Epidermal melanocyte (primary cell): ENCODE measurements at regions not wholly inside any gene's neighbourhood (a gene's known extent, or its start where the extent isn't known, plus 50 kb on each side); places are given as distances from the start of the nearest gene placed in this dataset.
"Not testable (repeated sequence)": the region's sequence is repeated elsewhere in the genome, so short reads cannot be mapped to it uniquely, and the experiment has no call there.

Source experiments
- DNase-seq: peaks from one replicate; pipeline ENCODE4 v3.0.0; 2011; ENCODE audit warnings: low spot score; ENCODE audit not compliant: insufficient read length

DNA sequence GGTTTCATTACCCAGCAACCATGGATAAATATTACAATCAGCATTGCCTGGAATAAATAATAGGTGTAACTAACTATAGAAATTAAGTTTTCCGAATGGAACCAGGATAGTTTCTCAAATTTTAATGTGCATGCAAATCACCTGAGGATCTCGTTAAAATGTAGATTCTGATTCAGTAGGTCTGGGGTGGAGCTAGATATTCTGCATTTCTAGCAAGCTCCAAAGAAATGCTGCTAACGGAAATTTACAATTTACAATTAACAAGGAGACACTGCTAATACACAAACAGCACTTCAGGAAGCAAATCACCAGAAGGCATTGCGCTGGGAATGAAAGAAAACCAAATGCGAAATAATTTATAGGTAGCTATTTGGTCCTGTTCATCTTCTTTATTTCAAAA, 597.5 kb upstream of the KLF12 start:
- DNase-seq: no peak

DNA sequence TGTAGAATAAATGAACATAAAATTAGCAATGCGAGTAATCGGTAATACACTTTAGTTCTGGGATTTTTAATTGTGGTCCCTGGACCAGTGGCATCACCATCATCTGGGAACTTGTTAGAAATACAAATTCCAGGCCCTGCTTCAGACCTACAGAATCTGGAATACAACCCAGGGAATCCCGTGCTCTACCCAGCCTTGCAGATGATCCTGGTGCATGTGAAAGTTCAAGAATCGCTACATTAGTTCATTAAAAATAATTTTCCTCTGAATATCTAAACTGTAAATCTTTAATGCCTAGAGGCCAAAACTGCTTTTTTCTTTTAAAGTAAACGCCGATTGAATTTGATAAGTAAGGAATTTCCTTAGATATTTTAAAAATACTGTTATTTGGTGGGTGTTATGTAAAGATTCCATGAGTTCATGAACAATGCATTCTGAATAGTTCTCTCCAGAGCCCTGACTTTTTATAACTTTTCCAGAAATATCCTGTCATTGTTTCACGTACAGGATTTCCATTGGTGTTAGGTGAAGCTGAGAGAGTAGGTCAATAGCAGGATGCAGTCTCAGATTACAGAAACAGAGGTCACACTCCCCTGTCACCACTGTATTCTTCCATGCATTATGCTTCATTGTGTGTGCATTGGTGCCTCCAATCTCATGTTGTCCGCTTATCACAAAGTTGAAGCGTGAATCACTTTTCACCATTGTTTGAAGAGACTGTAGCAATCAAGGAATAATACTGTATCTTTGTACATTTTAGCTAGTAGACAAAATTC, 596.5 kb upstream of the KLF12 start:
- DNase-seq: no peak

DNA sequence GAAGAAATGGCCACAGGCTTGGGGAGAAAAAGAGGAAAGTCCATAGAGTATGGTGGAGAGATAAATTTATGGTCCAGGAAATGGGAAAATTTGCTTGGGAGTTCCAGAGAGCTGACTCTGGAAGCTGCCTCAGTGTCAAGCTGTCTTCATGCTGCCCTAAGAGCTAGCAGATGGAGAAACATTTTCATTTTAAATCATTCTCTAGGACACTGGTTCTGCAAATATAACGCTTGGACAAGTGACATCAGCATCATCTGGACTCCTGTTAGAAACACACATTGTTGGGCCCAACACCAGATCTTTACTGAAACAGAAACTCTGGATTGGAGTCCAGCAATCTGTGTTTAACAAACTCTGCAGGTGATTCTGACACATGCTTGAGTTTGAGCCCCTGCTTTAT, 592.0 kb upstream of the KLF12 start:
- no peak for DNase-seq

DNA sequence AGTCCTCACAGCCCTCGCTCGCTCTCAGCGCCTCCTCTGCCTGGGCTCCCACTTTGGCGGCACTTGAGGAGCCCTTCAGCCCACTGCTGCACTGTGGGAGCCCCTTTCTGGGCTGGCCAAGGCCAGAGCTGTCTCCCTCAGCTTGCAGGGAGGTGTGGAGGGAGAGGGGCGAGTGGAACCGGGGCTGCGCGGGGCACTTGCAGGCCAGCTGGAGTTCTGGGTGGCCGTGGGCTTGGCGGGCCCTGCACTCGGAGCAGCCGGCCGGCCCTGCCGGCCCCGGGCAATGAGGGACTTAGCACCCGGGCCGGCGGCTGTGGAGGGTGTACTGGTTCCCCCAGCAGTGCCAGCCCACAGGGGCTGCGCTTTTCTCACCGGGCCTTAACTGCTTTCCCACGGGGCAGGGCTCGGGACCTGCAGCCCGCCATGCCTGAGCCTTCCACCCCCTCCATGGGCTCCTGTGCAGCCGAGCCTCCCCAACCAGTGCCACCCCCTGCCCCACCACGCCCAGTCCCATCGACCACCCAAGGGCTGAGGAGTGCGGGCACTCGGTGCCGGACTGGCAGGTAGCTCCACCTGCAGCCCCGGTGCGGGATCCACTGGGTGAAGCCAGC, 584.1 kb upstream of the KLF12 start:
- DNase-seq: not testable (repeated sequence)

- no peak for DNase-seq
These were observed 581.5 kb upstream of the KLF12 start for GRCh38 chr13:74715718-74716117.

- no peak for DNase-seq
These were observed 575.8 kb upstream of the KLF12 start for GRCh38 chr13:74710006-74710405.

DNA sequence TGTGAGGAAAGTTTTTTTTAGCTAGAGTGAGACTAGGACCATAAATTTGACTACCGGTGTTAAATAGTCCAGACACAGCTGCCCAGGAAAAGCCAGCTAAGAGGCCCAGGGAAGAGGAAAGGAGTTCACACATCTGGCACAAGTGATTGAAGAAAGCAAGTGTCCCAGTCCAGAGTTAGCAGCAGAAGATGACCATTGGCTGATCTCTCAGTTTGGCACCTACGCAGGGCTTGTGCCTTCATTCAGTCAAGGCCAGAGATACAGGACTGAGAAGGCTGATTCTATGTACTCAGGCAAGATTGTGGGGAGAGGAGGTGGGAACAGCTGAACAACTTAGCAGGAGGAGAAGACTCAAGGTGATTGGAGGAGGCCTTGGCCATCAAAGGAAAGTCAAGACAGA, 575.0 kb upstream of the KLF12 start:
- DNase-seq: no peak

GRCh38 chr13:74708629-74709028, 574.4 kb upstream of the KLF12 start:
- DNase-seq: no peak

DNA sequence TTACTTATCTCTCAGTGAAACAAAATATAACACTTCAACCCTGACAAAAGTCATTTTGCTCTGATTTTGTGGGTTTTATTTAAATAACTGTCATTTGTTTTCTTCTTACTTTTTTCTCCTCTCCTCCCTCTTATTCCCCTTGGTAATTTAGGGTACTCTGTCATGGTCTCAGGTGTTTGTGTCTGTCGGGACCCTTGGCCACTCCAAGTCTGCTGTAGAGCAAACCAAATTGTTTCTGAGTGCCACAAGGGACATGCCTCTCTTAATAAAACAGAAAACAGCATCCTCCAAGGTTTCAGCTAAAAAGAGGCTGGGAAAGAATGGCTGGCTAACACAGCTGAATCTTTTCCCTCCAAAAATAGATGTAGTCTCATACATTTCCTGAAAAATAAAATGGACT, 573.1 kb upstream of the KLF12 start:
- DNase-seq: no peak

DNA sequence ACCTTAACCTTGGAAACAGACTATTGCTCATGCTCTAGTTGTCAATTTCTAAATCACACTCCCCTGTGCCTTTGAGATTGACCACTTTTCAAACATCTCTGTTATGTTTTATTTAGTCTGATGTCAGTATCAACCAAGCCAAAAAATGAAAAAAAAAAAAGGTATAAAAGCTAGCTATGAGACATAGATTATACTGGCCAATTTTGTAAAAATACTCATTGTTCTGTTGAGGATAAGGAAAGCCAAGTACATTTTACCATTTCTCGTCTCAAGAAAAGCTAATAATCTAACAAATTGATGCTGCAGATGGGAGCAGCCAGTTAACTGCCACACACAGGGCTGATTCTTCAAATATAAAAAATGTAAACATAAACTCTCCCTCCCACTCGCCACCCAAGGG, 572.6 kb upstream of the KLF12 start:
- no peak for DNase-seq

DNA sequence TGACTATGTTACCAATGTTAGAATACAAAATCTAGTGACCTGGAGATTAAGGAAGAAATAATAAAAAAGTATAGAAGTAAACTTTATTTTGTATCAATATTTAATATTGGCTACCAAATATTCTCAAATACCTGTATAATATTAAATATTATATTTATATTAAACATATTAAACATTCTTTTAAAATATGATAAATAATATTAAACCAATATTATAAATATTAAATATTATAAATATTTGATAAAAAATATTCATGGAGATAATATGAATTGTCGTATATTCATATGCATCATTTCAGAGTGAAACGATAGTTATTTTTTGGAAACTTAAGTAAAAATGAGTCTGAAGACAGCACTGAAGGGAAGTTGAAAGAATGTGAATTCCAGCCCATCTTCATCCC, 571.2 kb upstream of the KLF12 start:
- no peak for DNase-seq

GRCh38 chr13:74703855-74704387, 569.7 kb upstream of the KLF12 start:
- no peak for DNase-seq

DNA sequence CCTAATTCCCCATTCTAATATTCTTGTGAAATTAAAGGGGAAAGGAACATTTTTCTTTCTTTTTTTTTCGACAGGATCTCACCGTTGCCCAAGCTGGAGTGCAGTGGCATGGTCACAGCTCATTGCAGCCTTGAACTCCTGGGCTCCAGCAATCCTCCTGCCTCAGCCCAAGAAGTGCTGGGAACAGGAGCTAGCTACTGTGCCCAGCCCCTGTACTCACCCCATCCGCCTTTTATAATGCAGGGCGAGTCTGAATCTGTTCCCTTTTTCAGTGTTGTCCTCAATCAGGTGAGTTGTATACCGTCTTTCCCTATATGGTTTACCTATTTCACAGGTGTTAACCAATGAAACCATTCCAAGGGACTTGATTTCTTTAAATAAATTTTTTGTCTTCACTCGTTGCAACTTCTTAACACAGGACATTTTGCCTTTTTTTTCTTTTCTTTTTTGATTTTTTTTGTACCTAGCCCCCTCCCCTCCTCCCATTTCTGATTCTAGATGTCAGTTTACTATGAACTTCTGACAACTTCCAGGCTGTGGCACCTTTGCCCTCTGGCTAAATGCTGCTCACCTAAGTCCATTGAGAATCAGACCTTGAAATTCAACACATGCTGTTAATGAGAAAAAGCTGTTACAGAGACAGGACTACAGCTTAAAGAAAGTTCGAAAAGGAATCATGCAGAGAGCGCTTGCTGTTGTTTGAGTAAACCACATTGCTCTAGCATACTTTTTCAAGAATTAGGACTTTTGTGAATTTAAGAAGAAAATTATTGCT, 562.1 kb upstream of the KLF12 start:
- no peak for DNase-seq

DNA sequence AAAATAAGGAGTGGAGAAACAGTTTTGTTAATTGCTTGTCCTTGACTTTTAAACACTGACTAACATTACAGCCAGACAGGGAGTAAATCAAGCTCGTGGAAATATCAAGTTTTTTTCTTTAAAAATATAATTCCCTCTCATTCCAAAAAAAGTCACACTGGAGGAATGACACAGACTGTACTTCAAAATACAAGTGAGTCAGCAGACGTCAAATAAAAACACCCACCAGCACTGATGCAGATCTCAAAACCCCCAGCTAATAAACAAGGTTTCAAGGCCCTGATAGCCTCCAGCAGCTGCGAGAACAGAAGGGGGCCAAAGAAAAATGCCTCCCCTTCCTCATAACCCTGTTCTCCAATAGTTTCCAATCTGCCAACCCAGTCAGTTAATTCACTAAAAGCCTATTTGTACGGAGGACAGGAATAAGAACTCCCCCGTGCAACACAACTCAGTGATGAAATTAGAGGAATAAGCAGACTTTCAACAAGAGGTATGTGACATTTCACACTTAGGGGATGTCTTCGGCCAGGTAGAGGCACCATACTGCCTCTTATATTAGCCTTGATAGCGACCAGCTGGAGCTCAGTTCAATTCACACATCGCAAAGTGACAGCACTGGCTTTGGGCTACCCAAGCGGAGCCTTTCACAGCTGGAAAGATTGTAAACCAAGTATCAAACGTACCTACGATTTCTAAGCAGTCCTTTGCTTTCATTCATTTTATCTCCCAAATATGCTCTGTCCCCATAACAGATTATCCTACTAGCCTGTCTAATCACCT, 561.0 kb upstream of the KLF12 start:
- no peak for DNase-seq

DNA sequence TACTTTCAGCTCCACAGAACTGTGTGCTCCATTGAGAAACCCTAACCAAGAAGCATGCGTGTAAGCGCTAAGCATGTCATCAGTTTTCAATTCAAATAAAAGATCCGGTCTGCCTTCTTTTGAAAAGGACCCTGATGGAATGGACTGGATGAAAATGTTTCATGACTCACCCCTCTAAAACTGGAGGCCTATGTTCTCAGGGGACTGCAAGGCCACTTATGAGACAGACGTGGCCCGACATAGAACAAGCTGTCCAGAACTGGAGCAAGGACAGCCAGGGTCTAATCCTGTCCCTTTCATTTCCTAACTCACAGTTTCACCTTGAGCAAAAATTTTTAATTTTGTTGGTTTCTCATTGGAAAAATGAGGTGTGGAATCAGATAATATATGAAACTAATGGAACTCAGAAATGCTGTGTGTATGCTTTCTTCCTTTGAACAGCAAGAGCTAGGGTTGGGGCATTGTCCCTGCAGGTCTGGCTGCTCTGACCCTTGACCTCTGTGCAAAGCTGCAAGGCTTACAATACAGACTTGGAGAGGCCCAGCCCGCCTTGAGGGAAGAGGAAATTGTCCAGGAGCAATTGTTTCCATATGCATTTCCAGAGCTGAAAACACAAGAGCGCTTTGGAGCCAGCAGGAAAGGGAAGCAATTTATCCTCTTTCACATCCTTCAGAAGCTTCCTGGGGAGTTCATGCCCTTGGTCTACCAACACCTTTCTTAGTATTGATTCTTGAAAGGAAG, 553.4 kb upstream of the KLF12 start:
- no peak for DNase-seq

DNA sequence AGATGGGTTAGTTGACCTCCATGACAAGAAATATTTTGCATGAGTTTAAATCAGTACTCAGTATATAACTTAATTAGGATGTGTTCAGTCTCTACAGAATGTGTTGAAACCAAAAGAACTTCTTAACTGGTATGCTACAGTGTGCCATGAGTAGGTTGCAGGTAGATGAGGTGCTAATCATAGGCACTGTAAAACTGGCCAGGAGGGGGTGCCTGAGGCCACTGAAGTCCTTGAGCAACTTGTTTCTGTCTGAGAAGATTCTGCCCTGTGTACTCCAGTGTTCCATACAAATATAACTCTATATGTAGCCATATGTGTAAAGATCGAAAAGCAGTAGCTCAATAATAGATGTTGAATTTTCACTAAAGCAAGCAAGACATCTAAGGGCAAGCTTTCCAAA, 549.2 kb upstream of the KLF12 start:
- DNase-seq: no peak

- no peak for DNase-seq
These were observed 548.5 kb upstream of the KLF12 start for GRCh38 chr13:74682746-74683145.

- no peak for DNase-seq
These were observed 547.7 kb upstream of the KLF12 start for GRCh38 chr13:74681891-74682290.

DNA sequence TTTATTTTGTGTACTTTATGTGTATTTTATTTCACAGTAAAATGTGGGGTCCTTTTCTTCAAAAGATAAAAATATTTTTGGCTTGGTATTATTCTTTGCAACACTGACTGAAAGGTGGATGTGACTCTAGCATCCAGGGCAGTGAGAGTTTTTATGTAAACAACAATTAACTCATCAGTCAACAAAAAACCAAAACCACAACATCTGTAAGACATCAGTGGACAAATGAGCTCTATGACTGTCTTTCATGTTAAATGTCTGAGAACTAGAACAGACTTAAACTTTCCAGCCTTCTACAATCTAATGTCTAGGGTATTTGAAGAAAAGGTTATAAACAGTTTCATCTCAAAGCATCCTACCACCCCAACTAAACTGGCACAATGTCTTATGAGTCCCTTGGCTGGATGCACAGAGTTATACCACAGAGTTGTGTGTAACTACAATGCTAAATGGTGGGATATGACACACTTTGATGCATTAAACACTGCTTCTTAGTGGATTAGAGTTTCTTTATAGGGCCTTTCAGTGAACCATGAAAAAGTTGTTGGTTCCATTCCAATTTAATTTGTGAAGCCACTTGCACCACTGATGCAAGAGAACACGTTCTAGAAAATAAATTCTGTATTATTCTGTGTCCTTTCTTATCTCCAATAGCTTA, 544.2 kb upstream of the KLF12 start:
- DNase-seq: no peak

DNA sequence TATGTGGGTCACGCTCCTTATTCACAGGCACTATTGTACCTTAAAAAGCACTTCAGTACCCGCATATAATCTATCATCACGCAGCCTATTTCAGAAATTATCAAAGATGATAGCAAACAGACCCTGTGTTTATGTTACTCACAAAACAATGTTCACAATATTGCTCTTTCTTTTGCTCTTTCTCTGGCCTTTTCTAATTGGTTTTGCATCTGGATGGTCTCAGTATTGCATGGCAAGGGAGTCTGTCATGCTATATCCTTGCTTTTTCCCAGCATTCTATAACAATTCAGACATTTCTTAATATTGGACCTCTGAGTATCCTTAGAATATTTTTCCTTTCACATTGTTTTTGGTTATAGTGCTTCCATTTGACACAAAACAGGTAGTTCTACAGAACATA, 541.8 kb upstream of the KLF12 start:
- no peak for DNase-seq
